HG02852 (cell line): ENCODE measurements at regions not wholly inside any gene's neighbourhood (a gene's known extent, or its start where the extent isn't known, plus 50 kb on each side); places are given as distances from the start of the nearest gene placed in this dataset.
"Not testable (repeated sequence)": the region's sequence is repeated elsewhere in the genome, so short reads cannot be mapped to it uniquely, and the experiment has no call there.

Source experiments
- ATAC-seq: cut with Tn5 transposase; IDR thresholded peaks from one replicate; pipeline ENCODE4 v1.9.1; 2021; ENCODE audit warnings: mild to moderate bottlenecking, moderate library complexity; ENCODE audit not compliant: unreplicated experiment

- ATAC-seq: no peak
Observed at GRCh38 chr6:169145496-169145895, 108.2 kb downstream of the THBS2 start.

DNA sequence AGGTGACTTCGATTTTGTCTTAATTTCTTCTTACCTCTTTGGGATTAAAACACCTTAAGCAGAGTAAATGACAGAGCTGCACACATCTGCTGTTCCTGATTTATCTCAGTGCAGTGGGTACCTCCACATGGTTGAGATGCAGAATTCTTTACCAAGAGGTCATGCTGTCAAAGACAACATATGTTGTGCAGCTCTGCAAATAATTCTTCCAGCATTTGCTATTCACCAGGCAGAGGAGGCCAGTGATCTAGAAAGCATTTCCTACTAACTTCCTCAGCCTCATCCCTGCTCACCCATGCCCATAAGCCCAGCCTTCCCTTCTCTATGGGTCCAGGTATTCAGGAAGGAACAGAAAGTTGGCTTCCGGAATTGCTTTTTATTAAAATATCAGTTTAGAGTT is 109.3 kb downstream of the THBS2 start:
- ATAC-seq: no peak

- no peak for ATAC-seq
Observed at GRCh38 chr6:169142538-169142844, 111.2 kb downstream of the THBS2 start.

DNA sequence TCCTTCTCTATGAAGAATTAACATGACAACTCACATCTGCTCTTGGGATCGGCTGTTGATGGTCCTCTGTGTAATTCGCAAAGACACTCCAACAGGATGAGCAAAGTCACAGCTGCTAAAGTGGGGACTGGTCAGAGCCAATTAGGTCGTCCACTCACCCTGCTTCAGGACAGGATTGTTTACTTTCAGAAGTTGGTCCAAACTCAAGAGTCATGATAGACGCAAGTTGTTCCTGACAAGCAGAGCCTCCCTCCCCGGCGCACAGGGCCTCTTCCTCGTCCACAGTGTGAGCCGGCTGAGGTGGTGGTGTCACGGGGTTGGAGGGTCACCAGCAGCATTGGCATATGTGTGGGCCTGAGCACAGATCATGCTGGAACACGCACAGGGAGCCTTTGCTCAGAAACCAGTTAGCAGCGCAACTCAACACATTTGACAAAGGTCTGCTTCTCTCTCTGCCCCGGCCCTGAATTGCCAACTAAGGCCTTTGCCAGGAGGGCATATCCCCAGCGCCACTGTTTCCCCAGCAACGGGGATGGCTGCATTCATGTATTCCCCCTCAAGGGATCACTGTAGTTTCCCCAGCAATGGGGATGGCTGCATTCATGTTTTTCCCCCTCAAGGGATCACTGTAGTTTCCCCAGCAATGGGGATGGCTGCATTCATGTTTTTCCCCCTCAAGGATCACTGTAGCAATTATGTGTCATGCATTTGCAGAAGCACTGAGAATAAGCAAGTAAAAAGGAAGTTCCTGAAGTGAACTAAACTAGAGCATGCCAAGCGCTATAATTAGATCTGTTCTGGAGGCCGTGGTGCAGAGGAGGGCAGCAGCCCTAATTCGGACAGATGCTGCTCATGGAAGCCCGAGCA is 111.7 kb downstream of the THBS2 start:
- no peak for ATAC-seq

GRCh38 chr6:169140986-169141495 is 112.6 kb downstream of the THBS2 start:
- no peak for ATAC-seq

DNA sequence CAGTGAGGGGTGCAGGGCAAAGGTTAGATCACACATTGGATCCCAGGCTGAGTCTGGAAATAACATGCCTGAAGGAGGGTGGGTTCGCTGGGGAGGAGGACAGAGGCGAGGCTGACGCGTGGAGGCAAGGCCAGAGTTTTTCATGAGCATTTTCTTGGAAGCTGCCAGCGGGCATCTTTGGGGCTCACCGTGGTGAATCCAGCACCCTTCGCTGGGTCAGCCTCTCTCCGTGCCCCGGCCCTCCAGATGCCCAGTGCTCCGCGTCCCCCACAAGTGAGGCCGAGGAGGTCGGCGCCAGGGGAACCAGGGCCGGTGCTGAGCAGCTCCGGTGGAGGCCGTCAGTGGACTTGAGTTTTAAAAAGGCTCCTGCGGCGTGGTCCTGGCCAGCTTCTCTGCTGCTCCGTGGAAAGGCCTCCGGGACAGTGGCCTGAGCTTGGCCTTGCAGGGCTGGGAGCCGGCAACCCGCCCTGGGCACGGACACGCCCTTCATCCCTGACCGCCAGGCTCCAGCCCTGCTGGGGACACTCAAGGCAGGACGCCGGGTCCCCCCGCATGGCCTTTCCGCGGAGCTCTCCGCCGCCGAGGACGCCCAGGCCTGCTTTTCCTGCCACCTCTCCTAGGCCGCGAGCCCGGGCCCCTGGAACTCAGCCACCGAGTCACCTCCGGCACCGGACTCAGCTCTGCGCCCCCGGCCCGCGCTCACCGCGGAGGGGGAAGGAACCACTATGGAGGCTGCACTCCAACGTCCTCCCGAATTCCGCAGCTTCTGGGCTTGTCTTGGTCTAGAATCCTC is 114.3 kb downstream of the THBS2 start:
- no peak for ATAC-seq

DNA sequence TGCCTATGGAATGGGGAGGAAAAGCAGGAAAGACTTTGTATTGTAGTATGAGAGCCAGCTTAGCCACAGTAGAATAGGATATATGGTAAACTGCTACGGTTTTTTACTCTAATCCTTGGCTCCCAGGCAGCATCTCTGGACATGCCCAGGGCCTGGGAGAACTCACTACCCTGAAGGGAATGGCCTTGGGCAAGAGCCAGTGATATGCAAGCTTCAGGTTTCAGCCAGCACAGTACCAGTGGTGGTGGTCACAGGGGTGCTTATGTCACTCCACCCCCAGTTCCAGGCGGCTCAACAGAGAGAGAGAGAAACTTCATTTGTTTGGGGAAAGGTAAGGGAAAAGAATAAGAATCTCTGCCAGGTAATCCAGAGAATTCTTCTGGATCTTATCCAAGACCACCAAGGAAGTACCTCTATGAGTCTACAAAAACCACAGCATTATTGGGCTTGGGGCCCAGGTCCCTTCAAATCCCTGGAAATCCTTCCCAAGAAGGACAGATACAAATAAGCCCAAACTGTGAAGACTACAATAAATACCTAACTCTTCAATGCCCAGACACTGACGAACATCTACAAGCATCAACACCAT is 121.2 kb downstream of the THBS2 start:
- no peak for ATAC-seq

- ATAC-seq: no peak
Observed at GRCh38 chr6:169131390-169131789, 122.3 kb downstream of the THBS2 start.

DNA sequence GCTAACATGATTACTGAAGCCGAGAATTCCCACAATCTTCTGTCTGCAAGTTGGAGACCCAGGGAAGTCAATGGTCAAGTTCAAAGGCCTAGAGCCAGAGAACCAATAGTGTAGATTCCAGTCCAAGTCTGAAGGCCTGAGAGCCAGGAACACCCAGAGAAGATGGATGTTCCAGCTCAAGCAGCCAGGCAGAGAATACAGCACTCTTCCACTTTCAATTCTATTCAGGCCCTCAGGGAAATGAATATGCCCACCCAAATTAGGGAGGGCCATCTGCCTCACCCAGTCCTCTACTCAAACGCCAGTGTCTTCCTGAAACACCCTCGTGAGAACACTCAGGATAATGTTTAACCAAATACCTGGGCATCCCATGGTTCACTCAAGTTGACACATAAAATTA is 123.5 kb downstream of the THBS2 start:
- ATAC-seq: no peak

GRCh38 chr6:169121013-169121412 is 132.6 kb downstream of the THBS2 start:
- ATAC-seq: no peak

GRCh38 chr6:169119669-169120068 is 134.0 kb downstream of the THBS2 start:
- ATAC-seq: no peak

GRCh38 chr6:169118346-169118830 is 135.3 kb downstream of the THBS2 start:
- no peak for ATAC-seq

DNA sequence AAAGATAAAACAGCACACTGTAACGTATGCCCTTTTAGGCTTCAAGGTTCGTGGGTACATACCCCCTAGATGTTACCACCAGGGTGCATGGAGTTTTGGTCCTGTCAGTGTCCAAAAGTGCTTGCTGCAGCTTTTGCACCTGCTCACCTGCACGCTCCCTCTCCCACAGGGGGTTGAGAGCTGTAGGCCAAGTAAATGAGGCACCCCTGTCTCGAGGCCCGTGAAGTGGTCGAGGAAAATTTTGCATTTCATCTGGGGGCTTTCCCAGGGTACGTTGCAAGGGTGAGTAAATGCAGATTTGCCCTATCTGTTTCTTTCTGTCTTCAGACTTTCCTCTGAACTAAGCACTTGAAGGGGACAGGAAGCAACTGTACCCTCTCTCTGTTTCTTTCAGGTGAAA is 136.0 kb downstream of the THBS2 start:
- no peak for ATAC-seq

DNA sequence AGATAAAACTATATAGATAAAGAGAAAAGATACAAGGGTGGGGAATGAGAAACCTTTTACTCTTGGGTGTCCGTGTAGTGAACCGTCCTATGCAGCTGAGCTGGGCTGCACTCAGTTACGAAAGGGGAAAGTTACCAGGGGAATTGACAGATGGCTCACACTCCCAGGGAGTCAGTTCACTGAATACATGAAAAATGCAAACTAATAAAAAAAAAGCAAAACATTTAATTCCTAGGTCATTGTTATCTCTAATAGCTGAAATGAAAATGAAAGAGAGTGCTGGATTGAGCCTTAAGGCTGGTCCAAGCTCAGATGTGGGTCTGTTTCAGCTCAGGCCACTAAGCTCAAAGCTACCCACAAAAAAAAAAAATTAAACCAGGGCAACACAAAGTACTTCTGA is 138.0 kb downstream of the THBS2 start:
- peak; percentile 33 for ATAC-seq

GRCh38 chr6:169114632-169115031 is 139.0 kb downstream of the THBS2 start:
- ATAC-seq: not testable (repeated sequence)

GRCh38 chr6:169112483-169113320 is 140.9 kb downstream of the THBS2 start:
- peak; percentile 80 for ATAC-seq

GRCh38 chr6:169111203-169111602 is 142.4 kb downstream of the THBS2 start:
- no peak for ATAC-seq

GRCh38 chr6:169109411-169110220 is 144.0 kb downstream of the THBS2 start:
- ATAC-seq: no peak

GRCh38 chr6:169108753-169109152 is 144.9 kb downstream of the THBS2 start:
- no peak for ATAC-seq

- no peak for ATAC-seq
Observed at GRCh38 chr6:169106176-169106575, 147.5 kb downstream of the THBS2 start.
